GM12878 (cell line): ENCODE measurements at regions not wholly inside any gene's neighbourhood (a gene's known extent, or its start where the extent isn't known, plus 50 kb on each side); places are given as distances from the start of the nearest gene placed in this dataset.

Source experiments
- CHD4 ChIP-seq: fragments of 200-600 bp; sonication (generic); IDR thresholded peaks from 2 replicates; pipeline ENCODE4 v1.6.1; 2016; ENCODE audit warnings: mild to moderate bottlenecking
- FOXM1 ChIP-seq: IDR thresholded peaks from 2 replicates; pipeline ENCODE4 v1.6.1; 2012; ENCODE audit warnings: low read depth, mild to moderate bottlenecking, inconsistent platforms, low read length, moderate library complexity
- GABPA ChIP-seq: IDR thresholded peaks from 2 replicates; pipeline ENCODE4 v1.6.1; 2014; ENCODE audit warnings: antibody characterized with exemption, low read depth, mild to moderate bottlenecking, inconsistent platforms
- IKZF1 ChIP-seq: fragments of 450-650 bp; conservative IDR thresholded peaks from 2 replicates; pipeline ENCODE4 v1.6.1; 2017; ENCODE audit warnings: antibody characterized with exemption, mild to moderate bottlenecking
- MTA2 ChIP-seq: fragments of 450-650 bp; IDR thresholded peaks from 2 replicates; pipeline ENCODE4 v1.6.1; 2016; ENCODE audit warnings: low read depth, mild to moderate bottlenecking, moderate library complexity
- MXI1 ChIP-seq: fragments of 150-350 bp; IDR thresholded peaks from 2 replicates; pipeline ENCODE4 v1.6.1; 2011; ENCODE audit warnings: low read depth, mild to moderate bottlenecking, inconsistent platforms, low read length, improper control_type of control experiment
- NR2C1 ChIP-seq: fragments of 450-650 bp; IDR thresholded peaks from 2 replicates; pipeline ENCODE4 v1.6.1; 2017; ENCODE audit warnings: antibody characterized with exemption, mild to moderate bottlenecking, moderate library complexity
- SPI1 ChIP-seq: IDR thresholded peaks from 2 replicates; pipeline ENCODE4 v1.6.1; 2011; ENCODE audit warnings: low read depth, mild to moderate bottlenecking, low read length, moderate library complexity, borderline replicate concordance; ENCODE audit not compliant: insufficient read depth
- SUPT20H ChIP-seq: IDR thresholded peaks from 2 replicates; pipeline ENCODE4 v1.6.1; 2011; ENCODE audit warnings: low read depth, mild to moderate bottlenecking, low read length, moderate library complexity, borderline replicate concordance; ENCODE audit not compliant: control insufficient read depth
- TCF12 ChIP-seq: IDR thresholded peaks from 2 replicates; pipeline ENCODE4 v1.6.1; 2011; ENCODE audit warnings: low read depth, mild to moderate bottlenecking, low read length
- TCF3 ChIP-seq: IDR thresholded peaks from 2 replicates; pipeline ENCODE4 v1.6.1; 2012; ENCODE audit warnings: low read depth, mild to moderate bottlenecking, low read length, borderline replicate concordance; ENCODE audit not compliant: insufficient read depth
- ZNF274 ChIP-seq: IDR thresholded peaks from one replicate; pipeline ENCODE4 v1.8.0; 2011; ENCODE audit not compliant: insufficient read length, insufficient read depth
- ZZZ3 ChIP-seq: IDR thresholded peaks from 2 replicates; pipeline ENCODE4 v1.6.1; 2011; ENCODE audit warnings: low read depth; ENCODE audit not compliant: control insufficient read depth, insufficient read length
- TF ChIP-seq, protein P1 (sequence below): fragments of 450-650 bp; IDR thresholded peaks from 2 replicates; pipeline ENCODE4 v1.6.1; 2017; ENCODE audit warnings: antibody characterized with exemption, mild to moderate bottlenecking, moderate library complexity
- TF ChIP-seq, protein P2 (sequence below): fragments of 450-650 bp; IDR thresholded peaks from 2 replicates; pipeline ENCODE4 v1.6.1; 2014; ENCODE audit warnings: mild to moderate bottlenecking
- TF ChIP-seq, protein P3 (sequence below): fragments of 450-650 bp; IDR thresholded peaks from 2 replicates; pipeline ENCODE4 v1.6.1; 2017; ENCODE audit warnings: mild to moderate bottlenecking, moderate library complexity
- TF ChIP-seq, protein P4 (sequence below): fragments of 450-650 bp; IDR thresholded peaks from 2 replicates; pipeline ENCODE4 v1.6.1; 2017; ENCODE audit warnings: borderline replicate concordance
- TF ChIP-seq, protein P5 (sequence below): fragments of 450-650 bp; IDR thresholded peaks from 2 replicates; pipeline ENCODE4 v1.6.1; 2017; ENCODE audit warnings: low read depth, mild to moderate bottlenecking, moderate library complexity
- TF ChIP-seq, protein P6 (sequence below): IDR thresholded peaks from 2 replicates; pipeline ENCODE4 v1.6.1; 2012; ENCODE audit warnings: low read depth, low read length, improper control_type of control experiment

DNA sequence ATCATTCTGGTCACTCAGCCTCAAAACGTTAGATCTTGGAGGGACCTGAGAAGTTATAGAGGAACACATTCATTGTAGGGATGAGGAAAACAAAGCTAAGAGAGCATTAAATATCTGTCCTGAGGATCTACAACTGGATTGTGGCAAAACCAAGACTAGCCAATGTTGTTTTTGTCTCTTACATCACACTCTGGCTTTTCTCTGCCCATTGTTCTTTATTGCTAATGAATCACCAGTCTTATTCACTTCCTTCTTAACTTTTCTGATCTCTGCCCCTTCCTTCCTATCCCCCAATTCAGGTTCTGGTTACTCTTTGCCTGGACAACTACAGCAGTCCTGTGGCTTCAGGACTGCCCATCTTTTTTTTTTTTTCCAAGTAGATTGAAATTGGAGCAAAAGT, 57.0 kb upstream of the PREP start (continued):
- TF ChIP-seq MTA2 (peak; percentile 29; the same call in 1 of the 2 replicates), TCF12 (no peak), CHD4 (no peak), FOXM1 (no peak), MXI1 (peak; percentile 37; the same call in 1 of the 2 replicates), ZNF274 (no peak), ZZZ3 (no peak), IKZF1 (no peak), SPI1 (peak; percentile 55; the same call in 1 of the 2 replicates), TCF3 (no peak), NR2C1 (no peak), GABPA (no peak), SUPT20H (no peak)
- TF ChIP-seq, protein P1, sequence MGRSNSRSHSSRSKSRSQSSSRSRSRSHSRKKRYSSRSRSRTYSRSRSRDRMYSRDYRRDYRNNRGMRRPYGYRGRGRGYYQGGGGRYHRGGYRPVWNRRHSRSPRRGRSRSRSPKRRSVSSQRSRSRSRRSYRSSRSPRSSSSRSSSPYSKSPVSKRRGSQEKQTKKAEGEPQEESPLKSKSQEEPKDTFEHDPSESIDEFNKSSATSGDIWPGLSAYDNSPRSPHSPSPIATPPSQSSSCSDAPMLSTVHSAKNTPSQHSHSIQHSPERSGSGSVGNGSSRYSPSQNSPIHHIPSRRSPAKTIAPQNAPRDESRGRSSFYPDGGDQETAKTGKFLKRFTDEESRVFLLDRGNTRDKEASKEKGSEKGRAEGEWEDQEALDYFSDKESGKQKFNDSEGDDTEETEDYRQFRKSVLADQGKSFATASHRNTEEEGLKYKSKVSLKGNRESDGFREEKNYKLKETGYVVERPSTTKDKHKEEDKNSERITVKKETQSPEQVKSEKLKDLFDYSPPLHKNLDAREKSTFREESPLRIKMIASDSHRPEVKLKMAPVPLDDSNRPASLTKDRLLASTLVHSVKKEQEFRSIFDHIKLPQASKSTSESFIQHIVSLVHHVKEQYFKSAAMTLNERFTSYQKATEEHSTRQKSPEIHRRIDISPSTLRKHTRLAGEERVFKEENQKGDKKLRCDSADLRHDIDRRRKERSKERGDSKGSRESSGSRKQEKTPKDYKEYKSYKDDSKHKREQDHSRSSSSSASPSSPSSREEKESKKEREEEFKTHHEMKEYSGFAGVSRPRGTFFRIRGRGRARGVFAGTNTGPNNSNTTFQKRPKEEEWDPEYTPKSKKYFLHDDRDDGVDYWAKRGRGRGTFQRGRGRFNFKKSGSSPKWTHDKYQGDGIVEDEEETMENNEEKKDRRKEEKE: no peak
- TF ChIP-seq, protein P2, sequence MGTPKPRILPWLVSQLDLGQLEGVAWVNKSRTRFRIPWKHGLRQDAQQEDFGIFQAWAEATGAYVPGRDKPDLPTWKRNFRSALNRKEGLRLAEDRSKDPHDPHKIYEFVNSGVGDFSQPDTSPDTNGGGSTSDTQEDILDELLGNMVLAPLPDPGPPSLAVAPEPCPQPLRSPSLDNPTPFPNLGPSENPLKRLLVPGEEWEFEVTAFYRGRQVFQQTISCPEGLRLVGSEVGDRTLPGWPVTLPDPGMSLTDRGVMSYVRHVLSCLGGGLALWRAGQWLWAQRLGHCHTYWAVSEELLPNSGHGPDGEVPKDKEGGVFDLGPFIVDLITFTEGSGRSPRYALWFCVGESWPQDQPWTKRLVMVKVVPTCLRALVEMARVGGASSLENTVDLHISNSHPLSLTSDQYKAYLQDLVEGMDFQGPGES: no peak
- TF ChIP-seq, protein P3, sequence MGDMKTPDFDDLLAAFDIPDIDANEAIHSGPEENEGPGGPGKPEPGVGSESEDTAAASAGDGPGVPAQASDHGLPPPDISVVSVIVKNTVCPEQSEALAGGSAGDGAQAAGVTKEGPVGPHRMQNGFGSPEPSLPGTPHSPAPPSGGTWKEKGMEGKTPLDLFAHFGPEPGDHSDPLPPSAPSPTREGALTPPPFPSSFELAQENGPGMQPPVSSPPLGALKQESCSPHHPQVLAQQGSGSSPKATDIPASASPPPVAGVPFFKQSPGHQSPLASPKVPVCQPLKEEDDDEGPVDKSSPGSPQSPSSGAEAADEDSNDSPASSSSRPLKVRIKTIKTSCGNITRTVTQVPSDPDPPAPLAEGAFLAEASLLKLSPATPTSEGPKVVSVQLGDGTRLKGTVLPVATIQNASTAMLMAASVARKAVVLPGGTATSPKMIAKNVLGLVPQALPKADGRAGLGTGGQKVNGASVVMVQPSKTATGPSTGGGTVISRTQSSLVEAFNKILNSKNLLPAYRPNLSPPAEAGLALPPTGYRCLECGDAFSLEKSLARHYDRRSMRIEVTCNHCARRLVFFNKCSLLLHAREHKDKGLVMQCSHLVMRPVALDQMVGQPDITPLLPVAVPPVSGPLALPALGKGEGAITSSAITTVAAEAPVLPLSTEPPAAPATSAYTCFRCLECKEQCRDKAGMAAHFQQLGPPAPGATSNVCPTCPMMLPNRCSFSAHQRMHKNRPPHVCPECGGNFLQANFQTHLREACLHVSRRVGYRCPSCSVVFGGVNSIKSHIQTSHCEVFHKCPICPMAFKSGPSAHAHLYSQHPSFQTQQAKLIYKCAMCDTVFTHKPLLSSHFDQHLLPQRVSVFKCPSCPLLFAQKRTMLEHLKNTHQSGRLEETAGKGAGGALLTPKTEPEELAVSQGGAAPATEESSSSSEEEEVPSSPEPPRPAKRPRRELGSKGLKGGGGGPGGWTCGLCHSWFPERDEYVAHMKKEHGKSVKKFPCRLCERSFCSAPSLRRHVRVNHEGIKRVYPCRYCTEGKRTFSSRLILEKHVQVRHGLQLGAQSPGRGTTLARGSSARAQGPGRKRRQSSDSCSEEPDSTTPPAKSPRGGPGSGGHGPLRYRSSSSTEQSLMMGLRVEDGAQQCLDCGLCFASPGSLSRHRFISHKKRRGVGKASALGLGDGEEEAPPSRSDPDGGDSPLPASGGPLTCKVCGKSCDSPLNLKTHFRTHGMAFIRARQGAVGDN: peak; percentile 53; the same call in 1 of the 2 replicates
- TF ChIP-seq, protein P4, sequence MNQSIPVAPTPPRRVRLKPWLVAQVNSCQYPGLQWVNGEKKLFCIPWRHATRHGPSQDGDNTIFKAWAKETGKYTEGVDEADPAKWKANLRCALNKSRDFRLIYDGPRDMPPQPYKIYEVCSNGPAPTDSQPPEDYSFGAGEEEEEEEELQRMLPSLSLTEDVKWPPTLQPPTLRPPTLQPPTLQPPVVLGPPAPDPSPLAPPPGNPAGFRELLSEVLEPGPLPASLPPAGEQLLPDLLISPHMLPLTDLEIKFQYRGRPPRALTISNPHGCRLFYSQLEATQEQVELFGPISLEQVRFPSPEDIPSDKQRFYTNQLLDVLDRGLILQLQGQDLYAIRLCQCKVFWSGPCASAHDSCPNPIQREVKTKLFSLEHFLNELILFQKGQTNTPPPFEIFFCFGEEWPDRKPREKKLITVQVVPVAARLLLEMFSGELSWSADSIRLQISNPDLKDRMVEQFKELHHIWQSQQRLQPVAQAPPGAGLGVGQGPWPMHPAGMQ: no peak
- TF ChIP-seq, protein P5, sequence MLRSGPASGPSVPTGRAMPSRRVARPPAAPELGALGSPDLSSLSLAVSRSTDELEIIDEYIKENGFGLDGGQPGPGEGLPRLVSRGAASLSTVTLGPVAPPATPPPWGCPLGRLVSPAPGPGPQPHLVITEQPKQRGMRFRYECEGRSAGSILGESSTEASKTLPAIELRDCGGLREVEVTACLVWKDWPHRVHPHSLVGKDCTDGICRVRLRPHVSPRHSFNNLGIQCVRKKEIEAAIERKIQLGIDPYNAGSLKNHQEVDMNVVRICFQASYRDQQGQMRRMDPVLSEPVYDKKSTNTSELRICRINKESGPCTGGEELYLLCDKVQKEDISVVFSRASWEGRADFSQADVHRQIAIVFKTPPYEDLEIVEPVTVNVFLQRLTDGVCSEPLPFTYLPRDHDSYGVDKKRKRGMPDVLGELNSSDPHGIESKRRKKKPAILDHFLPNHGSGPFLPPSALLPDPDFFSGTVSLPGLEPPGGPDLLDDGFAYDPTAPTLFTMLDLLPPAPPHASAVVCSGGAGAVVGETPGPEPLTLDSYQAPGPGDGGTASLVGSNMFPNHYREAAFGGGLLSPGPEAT: 0 out of 2 replicates have a peak, but pooled peaks have one; percentile 11
- TF ChIP-seq, protein P6, sequence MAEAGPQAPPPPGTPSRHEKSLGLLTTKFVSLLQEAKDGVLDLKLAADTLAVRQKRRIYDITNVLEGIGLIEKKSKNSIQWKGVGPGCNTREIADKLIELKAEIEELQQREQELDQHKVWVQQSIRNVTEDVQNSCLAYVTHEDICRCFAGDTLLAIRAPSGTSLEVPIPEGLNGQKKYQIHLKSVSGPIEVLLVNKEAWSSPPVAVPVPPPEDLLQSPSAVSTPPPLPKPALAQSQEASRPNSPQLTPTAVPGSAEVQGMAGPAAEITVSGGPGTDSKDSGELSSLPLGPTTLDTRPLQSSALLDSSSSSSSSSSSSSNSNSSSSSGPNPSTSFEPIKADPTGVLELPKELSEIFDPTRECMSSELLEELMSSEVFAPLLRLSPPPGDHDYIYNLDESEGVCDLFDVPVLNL: no peak
